WERI-Rb-1 (cell line): ENCODE measurements at regions not wholly inside any gene's neighbourhood (a gene's known extent, or its start where the extent isn't known, plus 50 kb on each side); places are given as distances from the start of the nearest gene placed in this dataset.
"Not testable (repeated sequence)": the region's sequence is repeated elsewhere in the genome, so short reads cannot be mapped to it uniquely, and the experiment has no call there.

Source experiments
- DNase-seq: peaks from one replicate; pipeline ENCODE4 v3.0.0-alpha.2; 2020
- H3K27ac ChIP-seq: fragments of 250-450 bp; sonication (Bioruptor Pico); 2 replicates; pipeline ENCODE4 v1.5.1; 2020; ENCODE audit warnings: mild to moderate bottlenecking, moderate library complexity
- H3K27me3 ChIP-seq: fragments of 250-450 bp; sonication (Bioruptor Pico); 2 replicates; pipeline ENCODE4 v1.5.1; 2021; ENCODE audit warnings: mild to moderate bottlenecking, low read depth, moderate library complexity; ENCODE audit not compliant: insufficient read depth, severe bottlenecking
- H3K36me3 ChIP-seq: fragments of 250-450 bp; sonication (Bioruptor Pico); 2 replicates; pipeline ENCODE4 v1.5.1; 2020; ENCODE audit warnings: mild to moderate bottlenecking, moderate library complexity
- H3K4me3 ChIP-seq: 2 replicates; pipeline ENCODE4 v1.5.1; 2011; ENCODE audit warnings: low read depth, mild to moderate bottlenecking, control low read depth, low read length
- H3K9me3 ChIP-seq: fragments of 250-450 bp; sonication (Bioruptor Pico); 2 replicates; pipeline ENCODE4 v1.5.1; 2021; ENCODE audit warnings: mild to moderate bottlenecking, moderate library complexity; ENCODE audit not compliant: severe bottlenecking
- CTCF ChIP-seq: IDR thresholded peaks from 2 replicates; pipeline ENCODE4 v1.5.1; 2011; ENCODE audit warnings: low read depth, mild to moderate bottlenecking, control low read depth, inconsistent platforms, low read length

DNA sequence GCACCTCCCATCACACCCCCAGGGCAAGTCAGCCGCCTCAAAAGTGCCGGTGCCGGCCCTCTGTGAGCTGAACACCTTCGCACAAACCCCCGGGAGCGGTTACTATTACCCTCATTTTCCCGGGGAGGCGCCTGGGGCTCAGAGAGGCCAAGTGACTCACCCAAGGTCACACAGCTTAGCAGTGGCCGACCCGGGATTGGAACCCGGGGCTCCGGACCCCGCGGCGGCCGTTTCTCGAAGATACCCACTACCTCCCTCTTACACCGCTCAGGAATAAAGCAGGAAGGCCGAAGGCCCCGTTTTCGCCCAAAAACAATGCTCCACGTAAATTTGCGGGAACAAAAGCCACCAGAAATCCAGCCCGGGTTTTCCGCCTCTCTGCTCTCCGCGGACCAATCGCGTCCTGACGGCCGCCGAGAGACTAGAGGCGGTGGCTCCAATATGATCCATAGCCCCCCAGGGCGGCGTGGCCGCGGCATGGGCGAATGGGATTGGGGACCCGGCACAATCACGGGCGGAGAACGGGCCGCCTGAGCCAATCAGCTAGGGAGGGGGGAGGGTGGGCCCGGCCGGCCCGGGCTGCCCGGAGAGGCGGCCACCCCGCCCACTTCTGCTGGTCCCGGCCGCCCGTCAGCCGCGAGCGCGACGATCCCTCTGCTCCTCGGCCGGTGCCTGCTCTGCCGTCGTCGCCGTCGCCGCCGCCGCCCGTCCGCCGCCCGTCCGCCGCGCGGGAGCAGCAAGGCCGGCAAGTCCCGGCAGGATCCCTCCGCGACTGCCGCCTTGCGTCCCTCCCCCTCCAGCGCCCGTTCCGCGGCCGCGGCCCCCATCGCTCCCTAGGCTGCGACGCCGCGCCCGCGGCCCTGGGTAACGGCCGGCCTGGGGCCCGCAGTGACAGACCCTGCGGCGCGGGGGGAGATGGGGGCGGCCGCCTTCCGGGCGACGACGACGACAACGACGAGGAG lies 177.0 kb downstream of the OR4M2 start:
- Histone ChIP-seq H3K27me3 (peaks cover 19% of the 10 kb centered on the region), H3K4me3 (no peak overlapping the region), H3K27ac (no peak overlapping the region), H3K36me3 (no peaks in the 10 kb centered on the region), H3K9me3 (no peaks in the 10 kb centered on the region)
- no peak for TF ChIP-seq CTCF
- DNase-seq = no peak

GRCh38 chr15:22258009-22258397 lies 177.7 kb downstream of the OR4M2 start:
- no peaks in the 10 kb centered on the region for H3K36me3 ChIP-seq
- H3K27ac ChIP-seq = no peak overlapping the region
- no peak overlapping the region for H3K4me3 ChIP-seq
- TF ChIP-seq CTCF = no peak
- H3K9me3 ChIP-seq = no peaks in the 10 kb centered on the region
- H3K27me3 ChIP-seq = peaks cover 16% of the 10 kb centered on the region
- no peak for DNase-seq

GRCh38 chr15:22258398-22259150 lies 178.2 kb downstream of the OR4M2 start:
- no peaks in the 10 kb centered on the region for H3K36me3 ChIP-seq
- H3K27ac ChIP-seq = no peak overlapping the region
- no peaks in the 10 kb centered on the region for H3K9me3 ChIP-seq
- no peak overlapping the region for H3K4me3 ChIP-seq
- DNase-seq = no peak
- peaks cover 16% of the 10 kb centered on the region for H3K27me3 ChIP-seq
- TF ChIP-seq CTCF = no peak

DNA sequence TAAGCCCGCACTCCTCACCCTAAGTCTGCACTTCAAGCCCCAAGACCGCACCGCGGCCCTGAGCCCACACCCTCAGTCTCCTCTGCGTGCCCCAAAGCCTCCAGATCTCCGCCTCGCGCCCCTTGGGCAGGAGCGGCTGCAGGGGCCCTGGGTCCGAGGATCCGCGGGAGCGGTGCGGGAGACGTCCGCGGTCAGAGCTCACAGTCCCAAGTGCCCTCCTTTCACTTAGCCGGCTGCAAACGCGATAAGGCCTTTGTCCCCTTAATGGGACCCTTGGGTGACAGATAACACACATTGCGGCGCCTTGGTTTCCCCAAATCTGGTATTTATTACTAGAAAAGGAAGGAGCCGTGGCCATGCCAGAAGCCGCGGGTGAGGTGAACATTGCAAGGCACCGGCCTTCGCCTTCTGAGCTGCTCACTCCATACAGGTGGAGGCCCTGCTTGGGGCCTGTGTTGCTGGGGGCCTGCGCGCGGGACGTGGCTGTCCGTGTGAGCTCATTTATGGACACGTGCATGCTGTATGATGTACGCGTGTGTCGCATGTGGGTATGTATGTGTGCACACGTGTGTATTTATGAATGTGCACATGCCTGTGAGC lies 178.9 kb downstream of the OR4M2 start:
- peaks cover 16% of the 10 kb centered on the region for H3K27me3 ChIP-seq
- H3K9me3 ChIP-seq, H3K36me3 ChIP-seq, DNase-seq, H3K27ac ChIP-seq, H3K4me3 ChIP-seq: not testable (repeated sequence)

- no peak for TF ChIP-seq CTCF
- Histone ChIP-seq H3K4me3 (no peak overlapping the region), H3K36me3 (no peaks in the 10 kb centered on the region), H3K27ac (no peak overlapping the region), H3K27me3 (peaks cover 16% of the 10 kb centered on the region), H3K9me3 (no peaks in the 10 kb centered on the region)
- no peak for DNase-seq
Measured at GRCh38 chr15:22259881-22260421, 179.6 kb downstream of the OR4M2 start.

- Histone ChIP-seq H3K27me3 (peaks cover 14% of the 10 kb centered on the region), H3K36me3 (no peaks in the 10 kb centered on the region), H3K9me3 (no peaks in the 10 kb centered on the region), H3K27ac (no peak overlapping the region), H3K4me3 (no peak overlapping the region)
- TF ChIP-seq CTCF = no peak
- DNase-seq = no peak
Measured at GRCh38 chr15:22262613-22263020, 182.3 kb downstream of the OR4M2 start.
